Parathyroid adenoma (tissue), 2 donors: ENCODE measurements at regions not wholly inside any gene's neighbourhood (a gene's known extent, or its start where the extent isn't known, plus 50 kb on each side); places are given as distances from the start of the nearest gene placed in this dataset.

ENCODE experiments used
- H2AFZ ChIP-seq: fragments of 300-600 bp; sonication (generic); one replicate; pipeline ENCODE4 v1.7.0; 2017; ENCODE audit warnings: antibody characterized with exemption, mild to moderate bottlenecking
- H3K27ac ChIP-seq: fragments of 300-600 bp; sonication (generic); one replicate; pipeline ENCODE4 v1.7.0; 2017
- H3K27me3 ChIP-seq: fragments of 300-600 bp; sonication (generic); one replicate; pipeline ENCODE4 v1.7.0; 2017; ENCODE audit warnings: low read length; ENCODE audit not compliant: control insufficient read depth, insufficient read depth
- H3K36me3 ChIP-seq: fragments of 300-600 bp; sonication (generic); one replicate; pipeline ENCODE4 v1.7.0; 2017; ENCODE audit warnings: low read length; ENCODE audit not compliant: control insufficient read depth, insufficient read depth
- H3K4me1 ChIP-seq: fragments of 300-600 bp; sonication (generic); one replicate; pipeline ENCODE4 v1.7.0; 2017; ENCODE audit warnings: control low read depth
- H3K4me2 ChIP-seq: fragments of 300-600 bp; sonication (generic); one replicate; pipeline ENCODE4 v1.7.0; 2017; ENCODE audit warnings: low read length
- H3K4me3 ChIP-seq: fragments of 300-600 bp; sonication (generic); one replicate; pipeline ENCODE4 v1.7.0; 2017; ENCODE audit warnings: low read depth, low read length
- H3K79me2 ChIP-seq: fragments of 300-600 bp; sonication (generic); one replicate; pipeline ENCODE4 v1.7.0; 2017; ENCODE audit warnings: control low read depth
- H3K9ac ChIP-seq: fragments of 300-600 bp; sonication (generic); one replicate; pipeline ENCODE4 v1.7.0; 2017; ENCODE audit warnings: mild to moderate bottlenecking
- H3K9me3 ChIP-seq: fragments of 300-600 bp; sonication (generic); one replicate; pipeline ENCODE4 v1.7.0; 2017; ENCODE audit warnings: low read length; ENCODE audit not compliant: control insufficient read depth
- CTCF ChIP-seq: fragments of 300-600 bp; sonication (generic); IDR thresholded peaks from one replicate; pipeline ENCODE4 v1.7.0; 2017; ENCODE audit warnings: antibody characterized with exemption, mild to moderate bottlenecking
- donor health status: primary hyperparathyroidism.

GRCh38 chr5:124872615-124873014, 126.2 kb upstream of the ZNF608 start:
- Histone ChIP-seq H3K4me2 (no peak overlapping the region), H3K36me3 (no peaks in the 10 kb centered on the region), H3K9me3 (no peaks in the 10 kb centered on the region), H3K79me2 (no peaks in the 10 kb centered on the region), H3K27ac (no peak overlapping the region), H3K9ac (no peak overlapping the region), H2AFZ (no peak overlapping the region), H3K4me1 (peaks cover 4% of the 10 kb centered on the region), H3K4me3 (no peak overlapping the region), H3K27me3 (no peaks in the 10 kb centered on the region)
- no peak for TF ChIP-seq CTCF

GRCh38 chr5:124873188-124873587, 126.7 kb upstream of the ZNF608 start:
- H3K4me1 ChIP-seq = peaks cover 4% of the 10 kb centered on the region

GRCh38 chr5:124873713-124874112, 127.3 kb upstream of the ZNF608 start:
- no peak for TF ChIP-seq CTCF
- Histone ChIP-seq H3K79me2 (no peaks in the 10 kb centered on the region), H3K27ac (no peak overlapping the region), H3K4me3 (no peak overlapping the region), H3K27me3 (no peaks in the 10 kb centered on the region), H2AFZ (no peak overlapping the region), H3K9me3 (no peaks in the 10 kb centered on the region), H3K4me2 (no peak overlapping the region), H3K9ac (no peak overlapping the region), H3K36me3 (no peaks in the 10 kb centered on the region), H3K4me1 (peaks cover 4% of the 10 kb centered on the region)

More at GRCh38 chr5:124873188-124873587, 126.7 kb upstream of the ZNF608 start:
- Histone ChIP-seq H3K36me3 (no peaks in the 10 kb centered on the region), H3K4me2 (no peak overlapping the region), H3K27ac (no peak overlapping the region), H3K9me3 (no peaks in the 10 kb centered on the region), H3K79me2 (no peaks in the 10 kb centered on the region), H3K4me3 (no peak overlapping the region), H3K27me3 (no peaks in the 10 kb centered on the region), H2AFZ (no peak overlapping the region), H3K9ac (no peak overlapping the region)
- no peak for TF ChIP-seq CTCF

GRCh38 chr5:124876566-124876965, 130.1 kb upstream of the ZNF608 start:
- no peak overlapping the region for H3K9ac ChIP-seq
- no peak overlapping the region for H3K4me2 ChIP-seq
- no peaks in the 10 kb centered on the region for H3K4me1 ChIP-seq
- no peak overlapping the region for H2AFZ ChIP-seq
- no peaks in the 10 kb centered on the region for H3K79me2 ChIP-seq
- no peaks in the 10 kb centered on the region for H3K9me3 ChIP-seq
- no peak for TF ChIP-seq CTCF
- H3K4me3 ChIP-seq = no peak overlapping the region
- H3K36me3 ChIP-seq = no peaks in the 10 kb centered on the region
- no peaks in the 10 kb centered on the region for H3K27me3 ChIP-seq
- no peak overlapping the region for H3K27ac ChIP-seq

- H3K27me3 ChIP-seq = no peaks in the 10 kb centered on the region
- H3K4me2 ChIP-seq = no peak overlapping the region
- H3K4me1 ChIP-seq = no peaks in the 10 kb centered on the region
- no peak overlapping the region for H3K4me3 ChIP-seq
- H3K9me3 ChIP-seq = no peaks in the 10 kb centered on the region
- H2AFZ ChIP-seq = no peak overlapping the region
- no peak for TF ChIP-seq CTCF
- no peaks in the 10 kb centered on the region for H3K36me3 ChIP-seq
- H3K9ac ChIP-seq = no peak overlapping the region
- no peaks in the 10 kb centered on the region for H3K79me2 ChIP-seq
- H3K27ac ChIP-seq = no peak overlapping the region
Observed at GRCh38 chr5:124876983-124877382, 130.5 kb upstream of the ZNF608 start.
